HG03039 (cell line): ENCODE measurements at regions not wholly inside any gene's neighbourhood (a gene's known extent, or its start where the extent isn't known, plus 50 kb on each side); places are given as distances from the start of the nearest gene placed in this dataset.

Experiments
- ATAC-seq: cut with Tn5 transposase; IDR thresholded peaks from one replicate; pipeline ENCODE4 v1.9.1; 2021; ENCODE audit warnings: mild to moderate bottlenecking, moderate library complexity; ENCODE audit not compliant: unreplicated experiment

- ATAC-seq: no peak
These were observed 93.4 kb upstream of the NAA20 start for GRCh38 chr20:19923762-19924161.

DNA sequence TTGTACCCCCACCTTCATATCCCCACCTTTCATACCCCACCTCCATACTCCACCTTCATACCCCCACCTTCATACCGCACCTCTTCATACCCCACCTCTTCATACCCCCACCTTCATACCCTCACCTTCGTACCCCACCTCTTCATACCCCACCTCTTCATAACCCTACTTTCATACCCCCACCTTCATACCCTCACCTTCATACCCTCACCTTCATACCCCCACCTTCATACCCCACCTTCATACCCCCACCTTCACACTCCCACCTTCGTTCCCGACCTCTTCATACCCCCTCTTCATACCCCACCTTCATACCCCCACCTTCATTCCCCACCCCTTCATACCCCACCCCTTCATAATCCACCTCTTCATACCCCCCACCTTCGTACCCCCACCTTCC is 92.9 kb upstream of the NAA20 start:
- ATAC-seq: no peak

- no peak for ATAC-seq
These were observed 90.6 kb upstream of the NAA20 start for GRCh38 chr20:19926591-19926990.

- no peak for ATAC-seq
These were observed 88.7 kb upstream of the NAA20 start for GRCh38 chr20:19928328-19929011.

DNA sequence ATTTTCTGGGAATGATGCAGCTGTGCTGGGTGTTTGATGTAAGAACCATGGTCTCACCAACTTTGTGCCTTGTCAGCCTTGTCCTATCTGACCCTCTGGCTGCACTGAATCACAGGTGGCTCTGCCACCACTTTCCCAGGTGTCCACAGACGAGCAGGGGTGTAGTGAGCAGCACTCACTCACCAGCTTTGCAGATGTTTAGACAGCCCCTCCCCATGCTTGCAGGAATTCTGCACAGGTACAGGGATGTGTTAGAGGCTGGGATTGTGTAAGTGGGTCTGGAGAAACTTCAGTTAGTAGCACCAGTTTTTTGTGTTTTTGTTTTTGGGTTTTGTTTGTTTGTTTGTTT is 88.2 kb upstream of the NAA20 start:
- no peak for ATAC-seq

DNA sequence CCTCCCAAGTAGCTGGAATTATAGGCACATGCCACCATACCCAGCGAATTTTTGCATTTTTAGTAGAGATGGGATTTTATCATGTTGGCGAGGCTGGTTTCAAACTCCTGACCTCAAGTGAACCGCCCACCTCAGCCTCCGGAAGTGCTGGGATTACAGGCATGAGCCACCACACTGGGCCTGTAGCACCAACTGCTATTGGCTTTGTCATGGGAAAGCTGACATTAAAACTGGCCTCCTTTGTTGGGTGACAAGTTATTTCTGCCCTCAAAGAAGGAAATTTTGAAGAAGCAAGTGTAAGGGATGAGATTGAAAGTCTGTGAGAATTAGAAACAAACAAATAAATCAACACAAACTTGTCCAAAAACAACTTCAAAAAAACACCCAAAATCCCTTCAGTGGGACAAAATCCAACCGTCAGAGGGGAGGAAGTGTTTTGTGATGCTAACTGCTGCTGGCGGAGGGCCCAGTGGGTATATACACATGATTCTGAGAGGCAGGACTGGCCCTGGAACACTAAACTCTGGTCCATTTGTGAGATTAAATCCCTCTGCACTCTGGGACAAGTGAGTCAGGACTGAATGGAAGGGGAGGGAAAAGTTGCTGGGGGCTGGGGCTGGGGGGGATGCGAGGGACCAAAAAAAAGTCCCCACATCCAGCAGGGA is 87.5 kb upstream of the NAA20 start:
- ATAC-seq: no peak

- no peak for ATAC-seq
These were observed 86.7 kb upstream of the NAA20 start for GRCh38 chr20:19930426-19930825.

DNA sequence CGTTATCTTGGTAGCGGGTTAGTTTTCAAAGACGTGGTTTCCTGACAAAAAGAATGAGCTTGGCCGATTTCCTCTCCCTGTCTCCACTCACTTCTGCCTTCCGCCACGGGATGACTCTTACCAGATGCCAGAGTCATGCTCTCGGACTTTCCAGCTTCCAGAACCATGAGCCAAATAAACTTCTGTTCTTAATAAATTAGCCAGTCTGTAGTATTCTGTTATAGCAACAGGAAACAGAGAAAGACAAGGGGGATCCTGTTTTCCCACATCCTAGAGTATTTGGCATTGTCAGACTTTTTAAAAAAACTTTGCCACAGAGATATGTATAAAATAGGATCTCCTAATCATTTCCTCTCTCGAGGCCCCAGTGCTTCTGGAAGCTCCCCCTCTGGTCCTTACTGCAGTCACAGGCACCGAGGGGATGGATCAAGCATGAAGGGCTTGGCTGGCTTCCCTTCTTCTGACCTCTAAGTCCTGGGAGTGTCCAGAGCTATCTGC is 84.9 kb upstream of the NAA20 start:
- no peak for ATAC-seq

DNA sequence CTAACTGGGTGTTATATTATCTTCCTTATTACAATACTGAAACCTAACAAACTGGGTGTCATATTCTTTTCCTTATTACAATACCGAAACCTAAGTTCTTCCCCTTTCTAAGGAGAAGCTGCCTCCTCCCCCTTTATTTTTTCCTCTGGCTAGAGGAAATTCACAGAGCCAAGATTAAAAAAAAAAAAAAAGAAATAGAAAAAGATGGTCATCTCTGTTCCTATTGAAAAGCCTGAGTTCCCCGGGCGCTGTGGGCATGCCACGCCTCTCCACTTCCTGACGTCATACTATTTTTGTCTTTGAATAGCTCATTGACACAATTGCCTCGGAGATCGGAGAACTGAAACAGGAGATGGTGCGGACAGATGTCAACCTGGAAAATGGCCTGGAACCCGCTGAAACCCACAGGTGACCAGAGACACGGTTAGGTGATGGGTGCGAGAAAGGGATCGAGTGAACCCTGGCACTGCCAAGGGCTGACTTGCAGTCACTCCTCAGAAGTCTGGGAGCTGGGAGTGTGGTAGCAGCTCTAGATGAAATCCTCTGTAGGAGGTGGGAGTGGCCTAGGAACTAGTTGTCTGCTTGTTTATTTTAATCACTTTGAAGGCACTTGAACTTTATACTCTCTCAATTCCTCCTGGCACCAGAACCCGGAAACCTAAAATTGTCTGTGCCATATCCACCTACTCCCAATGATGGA is 82.2 kb upstream of the NAA20 start:
- no peak for ATAC-seq

- ATAC-seq: no peak
These were observed 81.3 kb upstream of the NAA20 start for GRCh38 chr20:19935842-19936241.

DNA sequence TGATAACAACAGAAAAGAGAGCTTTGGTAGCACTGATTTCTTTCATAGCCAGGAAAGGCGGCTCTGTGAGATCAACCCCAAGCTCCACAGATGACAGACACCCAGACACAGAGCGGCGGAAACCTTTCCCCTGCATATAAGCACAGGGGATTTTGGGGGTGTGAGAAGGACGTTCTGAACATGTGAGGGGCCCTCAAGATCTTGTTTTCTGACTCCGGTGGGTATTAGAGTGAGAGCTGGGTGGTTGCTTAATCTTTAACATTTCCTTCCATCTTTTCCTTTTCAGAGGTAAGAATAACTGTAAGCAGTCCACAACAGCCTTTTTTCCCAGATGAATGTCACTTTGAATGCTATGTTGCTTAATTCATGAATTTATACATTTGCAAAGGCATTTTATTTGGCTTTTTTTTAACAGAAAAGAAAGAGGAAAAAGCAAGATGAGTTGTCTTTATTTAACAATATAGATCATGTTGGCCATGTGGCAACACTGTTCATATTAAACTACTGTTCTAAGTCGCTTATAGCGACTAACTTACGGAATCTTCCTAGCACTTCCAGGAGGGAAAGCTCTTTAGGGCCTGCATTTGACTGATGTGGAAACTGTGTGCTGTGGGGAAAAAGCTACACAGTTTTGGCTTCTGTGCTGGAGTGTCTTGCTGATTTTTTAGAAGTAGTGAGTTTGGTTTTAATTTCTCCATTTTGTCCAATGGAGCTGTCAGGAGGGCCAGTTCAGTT is 80.5 kb upstream of the NAA20 start:
- ATAC-seq: no peak

GRCh38 chr20:19937218-19937617 is 79.9 kb upstream of the NAA20 start:
- ATAC-seq: peak; percentile 21

DNA sequence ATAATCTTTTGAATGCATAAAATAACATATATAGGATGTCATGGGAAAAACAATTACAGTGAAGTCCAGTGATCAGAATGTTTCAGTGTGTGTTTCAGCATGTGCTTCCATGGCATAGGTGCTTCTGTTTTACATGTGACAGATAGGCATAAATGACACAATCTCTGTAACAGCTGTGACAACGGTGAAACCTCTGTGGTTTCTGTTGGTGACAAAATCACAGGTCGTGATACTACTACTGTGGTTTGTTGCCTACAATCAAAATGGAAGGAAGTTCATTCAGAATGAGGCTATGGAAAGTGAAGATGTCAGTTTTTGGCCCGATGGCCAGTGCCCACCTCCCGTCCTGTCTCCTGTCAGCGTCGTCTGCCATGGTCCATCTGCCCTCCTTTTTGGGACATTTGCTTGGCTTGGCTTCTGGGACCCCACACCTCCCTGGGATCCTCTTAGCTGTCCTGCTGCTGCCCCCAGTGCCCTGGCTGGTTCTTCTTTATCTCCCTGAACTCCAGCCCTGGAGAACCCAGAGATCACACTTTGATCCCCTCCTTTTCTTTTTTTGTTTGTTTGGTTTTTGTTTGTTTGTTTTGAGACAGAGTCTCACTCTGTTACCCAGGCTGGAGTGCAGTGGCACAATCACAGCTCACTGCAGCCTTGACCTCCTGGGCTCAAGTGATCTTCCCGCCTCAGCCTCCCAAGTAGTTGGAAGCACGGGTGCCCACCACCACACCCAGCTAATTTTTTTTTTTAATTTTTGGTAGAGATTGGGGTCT is 79.3 kb upstream of the NAA20 start:
- ATAC-seq: peak; percentile 70

DNA sequence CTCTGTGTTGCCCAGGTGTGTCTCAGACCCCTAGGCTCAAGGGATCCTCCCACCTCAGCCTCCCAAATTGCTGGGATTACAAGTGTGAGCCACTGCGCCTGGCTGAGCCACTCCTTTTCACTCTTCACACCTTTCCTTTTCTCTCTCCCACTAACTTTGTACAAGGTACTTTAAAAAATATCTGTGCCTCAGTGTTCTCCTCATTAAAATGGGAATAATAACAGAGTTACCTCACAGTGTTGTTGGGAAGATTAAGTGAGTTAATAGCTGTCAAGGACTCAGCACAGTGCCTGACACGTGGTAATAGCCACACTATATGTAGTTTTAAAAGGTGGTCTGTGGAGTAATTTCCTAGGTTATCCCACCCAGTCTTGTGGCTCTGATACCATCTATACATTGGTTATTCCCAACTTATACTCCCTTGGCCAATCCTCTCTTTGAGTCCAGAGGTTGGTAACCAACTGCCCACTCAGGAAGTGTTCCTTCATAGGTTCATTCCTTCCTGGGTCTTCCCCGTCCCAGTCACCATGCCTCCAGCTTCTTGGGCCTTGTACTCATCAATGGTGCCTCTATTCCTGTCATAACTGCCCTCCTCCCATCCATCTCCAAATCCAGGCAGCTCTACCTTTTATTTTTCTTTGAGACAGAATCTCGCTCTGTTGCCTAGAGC is 78.6 kb upstream of the NAA20 start:
- no peak for ATAC-seq

DNA sequence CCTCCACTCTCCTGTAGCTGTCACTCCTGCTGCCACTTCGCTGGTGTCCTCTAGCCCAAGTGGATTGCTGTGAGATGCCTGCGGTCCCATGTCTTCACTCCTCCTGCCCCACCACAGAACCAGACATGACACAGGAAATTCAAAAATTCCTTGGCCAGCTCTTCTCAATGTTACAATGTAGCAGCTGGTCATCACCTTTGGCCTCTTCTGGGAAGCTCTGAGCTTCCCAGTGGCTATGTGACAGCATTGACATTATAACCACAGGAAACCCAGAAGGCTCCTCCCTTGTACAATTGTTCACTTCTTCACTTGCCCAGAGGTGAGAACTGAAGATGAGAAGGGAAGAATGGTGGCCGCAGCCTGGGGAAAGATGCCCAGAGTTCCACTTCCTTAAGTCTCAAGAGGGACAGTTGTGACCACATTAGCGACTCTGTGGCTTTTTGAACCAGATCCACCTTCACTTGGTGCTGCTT is 76.1 kb upstream of the NAA20 start:
- ATAC-seq: no peak

DNA sequence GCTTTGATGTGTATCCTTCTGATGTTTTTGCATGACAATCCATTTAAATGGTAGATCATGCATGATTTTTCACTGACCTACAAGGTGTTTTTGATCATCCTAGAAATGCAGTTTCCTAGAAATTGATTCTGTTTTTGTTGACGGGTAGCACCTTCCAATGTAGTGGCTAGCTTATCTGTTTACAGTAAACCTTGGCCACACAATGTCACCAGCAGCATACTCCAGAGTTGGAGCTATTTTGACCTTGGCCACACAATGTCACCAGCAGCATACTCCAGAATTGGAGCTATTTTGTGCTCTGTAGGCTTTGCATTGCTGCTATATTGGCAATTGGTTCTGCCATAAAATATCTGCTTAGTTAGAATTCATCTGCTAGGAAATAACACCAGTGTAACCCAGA is 74.6 kb upstream of the NAA20 start:
- no peak for ATAC-seq

GRCh38 chr20:19943061-19943521 is 74.1 kb upstream of the NAA20 start:
- ATAC-seq: no peak

DNA sequence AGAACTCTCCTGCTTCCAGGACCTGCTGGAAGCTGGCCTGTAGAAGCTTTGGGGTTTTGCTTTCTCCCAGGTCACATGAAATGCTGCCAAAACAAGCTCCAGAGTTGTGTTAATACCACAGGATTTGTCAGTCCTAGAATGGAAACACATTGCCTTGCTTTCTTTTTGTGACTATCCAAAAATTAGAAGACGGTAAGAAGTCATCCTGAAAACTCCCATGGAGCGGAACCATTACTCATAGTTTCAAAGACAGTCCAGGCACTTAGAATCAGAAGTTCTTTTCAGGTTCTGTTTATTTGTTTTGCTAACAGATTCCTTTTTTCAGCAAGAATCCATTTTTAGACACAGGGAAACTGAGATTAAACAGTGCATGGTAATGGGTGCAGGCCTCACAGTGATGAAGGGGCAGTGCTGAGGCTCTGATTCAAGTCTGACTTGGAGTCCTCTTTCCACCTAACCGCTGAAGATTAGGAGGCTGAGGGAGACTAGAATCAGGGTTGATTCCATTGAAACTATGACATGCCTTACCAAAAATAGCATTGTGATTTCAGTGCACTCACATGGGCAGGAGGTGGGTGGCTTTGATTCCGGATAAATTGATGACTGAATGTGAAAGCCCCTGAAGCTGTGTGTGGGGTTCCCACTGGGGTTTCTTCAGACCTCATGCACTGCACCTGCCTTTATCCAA is 72.2 kb upstream of the NAA20 start:
- peak; percentile 42 for ATAC-seq
